GM12873 (cell line): ENCODE measurements at regions not wholly inside any gene's neighbourhood (a gene's known extent, or its start where the extent isn't known, plus 50 kb on each side); places are given as distances from the start of the nearest gene placed in this dataset.

Source experiments
- TF ChIP-seq, protein P1 (sequence below): IDR thresholded peaks from 2 replicates; pipeline ENCODE4 v1.5.1; 2012; ENCODE audit warnings: low read depth, mild to moderate bottlenecking, moderate library complexity, low read length, control low read depth; ENCODE audit not compliant: insufficient read depth; ENCODE audit errors: missing control alignments

DNA sequence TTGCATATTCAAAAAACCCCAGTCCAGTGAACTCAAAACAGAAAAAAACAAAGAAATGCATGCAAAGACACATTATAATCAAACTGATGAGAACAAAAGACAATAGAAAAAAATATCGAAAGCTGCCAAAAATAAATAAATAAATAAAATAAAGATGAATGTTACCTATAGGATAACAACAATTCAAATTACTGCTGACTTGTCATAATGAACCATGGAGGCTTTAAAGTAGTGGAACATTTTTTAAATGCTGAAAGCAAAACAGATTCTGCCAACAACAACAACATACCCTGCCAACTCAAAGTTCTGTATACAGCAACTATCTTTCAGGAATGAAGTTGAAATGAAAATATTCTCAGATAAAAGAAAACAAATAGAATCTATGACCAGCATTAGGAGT lies 116.6 kb downstream of the CBLN1 start:
- TF ChIP-seq, protein P1, sequence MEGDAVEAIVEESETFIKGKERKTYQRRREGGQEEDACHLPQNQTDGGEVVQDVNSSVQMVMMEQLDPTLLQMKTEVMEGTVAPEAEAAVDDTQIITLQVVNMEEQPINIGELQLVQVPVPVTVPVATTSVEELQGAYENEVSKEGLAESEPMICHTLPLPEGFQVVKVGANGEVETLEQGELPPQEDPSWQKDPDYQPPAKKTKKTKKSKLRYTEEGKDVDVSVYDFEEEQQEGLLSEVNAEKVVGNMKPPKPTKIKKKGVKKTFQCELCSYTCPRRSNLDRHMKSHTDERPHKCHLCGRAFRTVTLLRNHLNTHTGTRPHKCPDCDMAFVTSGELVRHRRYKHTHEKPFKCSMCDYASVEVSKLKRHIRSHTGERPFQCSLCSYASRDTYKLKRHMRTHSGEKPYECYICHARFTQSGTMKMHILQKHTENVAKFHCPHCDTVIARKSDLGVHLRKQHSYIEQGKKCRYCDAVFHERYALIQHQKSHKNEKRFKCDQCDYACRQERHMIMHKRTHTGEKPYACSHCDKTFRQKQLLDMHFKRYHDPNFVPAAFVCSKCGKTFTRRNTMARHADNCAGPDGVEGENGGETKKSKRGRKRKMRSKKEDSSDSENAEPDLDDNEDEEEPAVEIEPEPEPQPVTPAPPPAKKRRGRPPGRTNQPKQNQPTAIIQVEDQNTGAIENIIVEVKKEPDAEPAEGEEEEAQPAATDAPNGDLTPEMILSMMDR = no peak

DNA sequence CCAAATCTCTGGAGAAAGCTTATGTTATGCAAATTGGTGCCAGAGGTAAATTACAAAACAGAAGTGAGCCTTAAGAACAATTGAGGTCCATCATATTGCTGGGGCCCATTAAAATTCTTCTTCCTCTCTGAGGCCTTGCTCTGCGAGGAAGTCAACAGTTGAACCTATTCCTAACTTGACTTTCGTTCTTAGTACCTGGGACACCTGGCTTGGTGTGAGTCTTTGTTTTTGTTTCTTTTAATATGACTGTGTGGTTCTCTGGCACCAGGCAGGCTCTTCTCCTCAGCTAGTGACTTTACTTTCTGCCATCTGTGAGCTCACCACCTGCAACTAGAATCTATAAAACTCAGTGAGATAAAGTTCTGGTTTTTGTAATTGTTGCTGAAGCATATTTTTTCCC lies 120.4 kb downstream of the CBLN1 start:
- TF ChIP-seq, protein P1 = no peak

DNA sequence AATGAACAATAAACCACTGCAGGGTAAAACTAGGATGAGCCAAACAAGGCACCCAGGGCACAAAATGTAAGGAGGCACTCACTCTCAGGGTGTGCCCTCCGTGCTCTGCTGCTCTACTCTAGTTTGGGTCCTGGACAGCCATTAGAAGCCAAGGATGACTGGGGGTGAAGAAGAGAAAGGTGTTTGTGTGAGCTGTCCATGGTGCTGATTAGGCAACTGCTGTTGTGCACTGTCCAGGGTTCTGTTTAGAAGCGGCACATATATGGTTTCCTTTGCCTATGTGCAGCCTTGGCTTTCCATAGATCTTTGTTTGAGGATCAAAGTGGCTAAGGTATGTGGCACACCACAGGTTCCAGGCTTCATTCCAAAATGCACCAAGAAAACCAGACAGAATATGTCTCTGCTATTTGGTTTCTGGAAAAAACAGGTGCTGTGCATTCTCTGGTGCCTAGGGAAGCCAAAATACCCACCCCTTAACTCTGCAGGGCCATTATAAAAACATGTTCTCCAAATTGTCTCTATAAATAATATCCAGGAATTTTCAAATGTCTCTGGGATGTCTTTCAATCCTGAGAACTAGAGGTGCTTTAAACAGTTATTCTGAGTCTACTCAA lies 123.5 kb downstream of the CBLN1 start:
- TF ChIP-seq, protein P1 = no peak

DNA sequence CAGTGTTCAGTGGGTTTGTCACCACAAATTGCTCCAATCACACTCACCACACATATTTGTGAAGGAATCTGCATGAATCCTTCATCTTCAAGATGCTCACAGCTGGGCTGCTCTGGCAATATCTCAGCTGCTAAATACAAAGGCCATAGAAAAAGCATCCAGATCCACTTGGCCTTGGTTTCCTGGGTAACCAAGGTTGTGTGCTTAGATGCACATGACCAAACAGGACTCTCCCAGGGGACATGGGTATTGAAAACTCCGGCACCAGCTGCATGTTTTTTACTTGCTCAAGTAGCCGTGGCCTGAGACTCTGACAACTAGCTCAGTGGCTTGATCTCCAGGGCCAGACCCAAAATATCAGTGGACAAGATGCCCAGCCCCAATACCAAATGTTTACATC lies 131.3 kb downstream of the CBLN1 start:
- TF ChIP-seq, protein P1 = no peak

DNA sequence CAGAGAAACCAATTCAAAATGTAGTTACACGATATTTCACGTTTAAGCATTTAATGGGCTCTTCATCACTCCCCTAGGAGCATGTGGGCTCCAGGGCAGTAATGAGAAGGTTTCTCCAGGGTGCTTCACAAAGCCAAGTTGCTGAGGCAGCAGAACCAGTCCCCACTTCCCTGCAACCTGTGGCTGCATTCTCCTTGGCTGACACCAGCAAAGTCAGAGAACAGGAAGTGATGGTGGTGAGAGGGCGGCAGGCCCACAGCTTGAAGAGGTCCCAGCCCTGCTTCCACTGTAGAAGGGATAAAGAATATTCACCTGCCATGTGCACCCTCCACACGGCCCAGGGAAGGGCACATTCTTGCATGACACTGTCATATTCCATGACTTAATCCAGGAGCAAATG lies 133.2 kb downstream of the CBLN1 start:
- TF ChIP-seq, protein P1 = no peak

DNA sequence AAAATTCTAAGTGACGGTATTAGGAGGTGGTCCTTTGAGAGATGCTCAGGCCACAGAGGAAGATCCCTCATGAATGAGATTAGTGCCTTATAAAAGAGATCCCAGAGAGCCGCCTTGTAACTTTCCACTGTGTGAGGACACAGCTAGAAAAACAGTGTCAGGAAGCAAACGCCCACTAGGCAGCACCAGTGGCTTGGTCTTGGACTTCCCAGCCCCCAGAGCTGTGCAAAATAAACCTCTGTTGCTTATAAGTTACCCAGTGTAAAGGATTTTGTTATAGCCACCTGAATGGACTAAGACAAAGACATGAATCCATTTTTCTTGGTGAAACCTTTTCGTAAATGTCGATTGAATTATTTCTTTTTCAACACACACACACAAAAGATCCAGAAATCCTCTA lies 141.0 kb downstream of the CBLN1 start:
- TF ChIP-seq, protein P1 = no peak

DNA sequence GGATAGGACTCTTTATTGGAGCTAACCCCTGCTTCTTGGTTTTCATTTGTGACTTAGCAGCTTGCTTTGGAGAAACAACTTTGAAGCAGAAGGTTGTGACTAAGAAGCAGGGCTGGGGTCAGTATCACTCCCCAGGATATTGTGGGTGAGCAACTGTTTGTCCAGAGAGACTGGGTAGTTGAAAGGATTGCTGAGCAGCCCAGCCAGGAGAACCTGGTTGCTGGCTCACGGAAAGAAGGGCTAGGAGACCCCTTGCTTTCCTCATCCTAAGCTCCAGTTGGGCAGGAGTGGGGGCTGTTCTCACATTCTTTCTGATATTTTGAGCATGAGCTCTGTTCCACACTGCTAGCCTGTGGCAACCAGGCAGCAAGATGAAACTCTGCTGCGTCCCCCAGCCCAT lies 151.2 kb downstream of the CBLN1 start:
- TF ChIP-seq, protein P1 = no peak
